Omental fat pad (tissue), 3 donors: ENCODE measurements at regions not wholly inside any gene's neighbourhood (a gene's known extent, or its start where the extent isn't known, plus 50 kb on each side); places are given as distances from the start of the nearest gene placed in this dataset.

Experiments used
- ATAC-seq: fragments of 150-250 bp; one replicate; pipeline ENCODE4 v1.9.1; 2016; ENCODE audit warnings: mild to moderate bottlenecking, moderate library complexity; ENCODE audit not compliant: low FRiP score
- DNase-seq: peaks from one replicate; pipeline ENCODE4 v3.0.0-alpha.2; 2019; ENCODE audit warnings: low spot score
- TF ChIP-seq, protein P1 (sequence below), 3 donors: fragments of 450-650 bp; IDR thresholded peaks; one replicate each; pipeline ENCODE4 v1.5.1; 2016 to 2017; ENCODE audit warnings: antibody characterized with exemption in 3 of 3, mild to moderate bottlenecking in 3 of 3, moderate library complexity in 2 of 3

DNA sequence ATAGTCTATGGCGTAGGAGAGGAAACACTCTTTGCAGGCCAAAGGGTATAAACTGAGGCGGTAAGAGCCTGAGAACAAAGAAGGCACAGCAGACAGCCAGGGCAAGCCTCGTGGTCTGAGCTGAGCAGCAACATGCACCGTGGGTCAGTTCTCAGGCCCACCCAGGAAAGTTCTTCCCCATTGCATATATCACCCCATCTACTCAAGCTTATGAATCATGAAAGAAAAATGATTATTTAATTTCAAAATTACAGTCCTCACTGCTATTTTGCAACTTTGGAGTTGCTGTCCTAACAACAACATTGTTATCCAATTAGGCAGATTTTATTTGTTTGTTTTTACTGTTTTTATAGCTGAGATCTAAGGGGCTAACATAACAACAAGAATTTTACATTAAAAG is 54.7 kb upstream of the RIOK3 start:
- TF ChIP-seq, protein P1, sequence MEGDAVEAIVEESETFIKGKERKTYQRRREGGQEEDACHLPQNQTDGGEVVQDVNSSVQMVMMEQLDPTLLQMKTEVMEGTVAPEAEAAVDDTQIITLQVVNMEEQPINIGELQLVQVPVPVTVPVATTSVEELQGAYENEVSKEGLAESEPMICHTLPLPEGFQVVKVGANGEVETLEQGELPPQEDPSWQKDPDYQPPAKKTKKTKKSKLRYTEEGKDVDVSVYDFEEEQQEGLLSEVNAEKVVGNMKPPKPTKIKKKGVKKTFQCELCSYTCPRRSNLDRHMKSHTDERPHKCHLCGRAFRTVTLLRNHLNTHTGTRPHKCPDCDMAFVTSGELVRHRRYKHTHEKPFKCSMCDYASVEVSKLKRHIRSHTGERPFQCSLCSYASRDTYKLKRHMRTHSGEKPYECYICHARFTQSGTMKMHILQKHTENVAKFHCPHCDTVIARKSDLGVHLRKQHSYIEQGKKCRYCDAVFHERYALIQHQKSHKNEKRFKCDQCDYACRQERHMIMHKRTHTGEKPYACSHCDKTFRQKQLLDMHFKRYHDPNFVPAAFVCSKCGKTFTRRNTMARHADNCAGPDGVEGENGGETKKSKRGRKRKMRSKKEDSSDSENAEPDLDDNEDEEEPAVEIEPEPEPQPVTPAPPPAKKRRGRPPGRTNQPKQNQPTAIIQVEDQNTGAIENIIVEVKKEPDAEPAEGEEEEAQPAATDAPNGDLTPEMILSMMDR (IDR thresholded peaks at IDR 0.05): no peak
- no peak for ATAC-seq

DNA sequence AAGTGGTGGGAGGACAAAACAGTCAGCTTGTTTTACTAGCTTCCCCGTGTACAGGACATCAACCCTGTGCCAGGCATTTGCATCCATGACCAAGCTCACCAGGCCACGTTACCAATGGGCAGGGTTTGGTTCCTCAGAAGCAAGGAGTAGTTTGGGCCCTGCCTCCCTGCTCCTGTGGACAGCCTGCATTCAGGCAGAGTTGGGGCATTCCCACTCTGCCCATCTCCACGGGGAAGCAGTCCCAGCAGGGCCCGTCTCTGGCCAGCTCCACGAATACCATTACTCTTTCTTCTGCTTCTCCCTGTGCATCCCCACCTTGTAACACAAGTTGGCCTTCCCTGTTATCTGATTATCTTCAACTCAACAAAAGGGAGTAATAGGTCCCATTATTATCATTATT is 54.0 kb upstream of the RIOK3 start:
- no peak for ATAC-seq
- TF ChIP-seq, protein P1 (IDR thresholded peaks at IDR 0.05): no peak
- DNase-seq: no peak

More for the DNA sequence above, 54.7 kb upstream of the RIOK3 start:
- DNase-seq: no peak

DNA sequence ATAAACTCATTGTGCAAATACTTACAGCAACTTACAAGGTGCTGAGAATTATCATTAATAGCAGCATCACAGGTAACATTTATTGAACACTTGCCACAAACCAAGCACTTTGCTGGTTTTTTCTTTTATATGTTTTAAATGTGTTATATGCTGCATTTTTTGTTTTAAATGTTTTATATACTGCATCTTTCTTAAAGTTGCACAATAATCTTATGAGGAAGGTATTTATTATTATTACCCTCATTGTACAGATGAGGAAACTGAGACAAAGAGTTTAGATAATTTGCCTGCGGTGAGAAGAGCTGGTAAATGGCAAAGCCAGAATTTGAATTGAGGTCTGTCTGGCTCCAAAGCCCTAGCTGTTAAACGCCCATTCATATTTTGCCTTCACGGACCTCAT is 52.2 kb upstream of the RIOK3 start:
- TF ChIP-seq, protein P1 (IDR thresholded peaks at IDR 0.05): no peak
- ATAC-seq: no peak
- no peak for DNase-seq

DNA sequence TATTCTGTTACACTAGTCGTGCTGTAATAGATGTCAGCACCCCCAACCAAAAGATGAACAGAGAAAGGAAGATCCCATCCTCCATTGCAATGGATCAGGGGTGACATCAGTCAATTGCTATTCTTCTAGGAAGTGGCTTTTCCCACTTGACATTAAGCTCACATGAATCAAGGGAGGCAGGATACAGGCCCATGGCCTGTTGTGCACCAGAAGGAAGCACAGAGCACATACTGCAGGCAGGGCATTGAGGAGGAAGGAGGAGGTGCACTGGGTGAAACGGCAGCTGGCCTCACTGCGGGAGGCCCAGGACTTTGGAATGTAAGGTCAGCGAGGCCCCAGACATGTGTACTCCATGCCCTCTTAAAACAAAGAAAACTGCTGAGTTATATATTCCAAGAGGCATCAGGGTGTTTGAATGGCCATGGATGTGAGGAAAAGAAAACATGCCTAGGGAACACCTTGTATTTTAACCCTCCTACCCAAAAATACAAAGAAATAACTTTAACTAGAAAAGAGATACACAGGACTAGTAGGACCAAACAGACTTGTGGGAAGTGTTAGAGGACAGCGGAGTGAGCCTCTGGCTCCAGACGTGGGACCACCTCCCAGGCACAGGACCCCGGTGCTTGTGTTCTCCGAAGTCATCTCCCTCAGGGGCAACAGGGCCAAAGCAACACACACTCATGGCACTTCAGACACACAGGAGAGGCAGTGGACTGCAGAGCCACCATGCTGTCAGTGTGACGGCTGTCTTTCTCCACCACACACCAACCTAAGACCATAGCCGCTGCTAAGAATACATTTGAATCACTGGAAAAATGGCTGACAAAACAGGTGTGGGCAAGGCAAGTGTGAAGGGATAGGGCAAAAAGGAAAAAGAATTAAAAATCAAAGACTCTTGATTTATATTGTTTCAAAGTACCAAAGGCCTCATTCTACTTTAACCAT is 51.4 kb upstream of the RIOK3 start:
- DNase-seq (no peak), ATAC-seq (no peak)
- TF ChIP-seq, protein P1 (IDR thresholded peaks at IDR 0.05): no peak
